ENCODE measurements at regions not wholly inside any gene's neighbourhood (a gene's known extent, or its start where the extent isn't known, plus 50 kb on each side); places are given as distances from the start of the nearest gene placed in this dataset.
"Not testable (repeated sequence)": the region's sequence is repeated elsewhere in the genome, so short reads cannot be mapped to it uniquely, and the experiment has no call there.

DNA sequence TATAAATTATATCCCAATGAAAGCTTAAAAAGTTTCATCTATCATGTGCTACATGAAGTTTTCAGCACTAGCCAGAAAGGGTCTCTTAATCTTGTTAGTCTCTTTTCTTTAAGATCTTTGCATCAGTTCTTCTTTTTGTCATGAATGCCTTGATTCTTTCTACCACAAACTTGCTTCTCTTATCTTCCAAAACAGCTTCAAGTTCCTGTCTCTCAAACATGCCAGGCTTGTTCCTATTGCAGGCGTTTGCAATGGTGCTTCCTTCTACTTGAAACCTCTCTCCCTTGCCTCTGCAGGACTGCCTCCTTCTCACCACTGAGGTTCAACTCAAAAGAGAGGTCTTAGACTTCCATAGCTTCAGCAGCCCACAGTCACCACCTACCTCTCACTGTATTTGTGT, 104.3 kb upstream of the FRMD4B start:
- no peak for DNase-seq (ENCODE audit: low read depth in 2 of 3, low spot score in 1 of 3)

DNA sequence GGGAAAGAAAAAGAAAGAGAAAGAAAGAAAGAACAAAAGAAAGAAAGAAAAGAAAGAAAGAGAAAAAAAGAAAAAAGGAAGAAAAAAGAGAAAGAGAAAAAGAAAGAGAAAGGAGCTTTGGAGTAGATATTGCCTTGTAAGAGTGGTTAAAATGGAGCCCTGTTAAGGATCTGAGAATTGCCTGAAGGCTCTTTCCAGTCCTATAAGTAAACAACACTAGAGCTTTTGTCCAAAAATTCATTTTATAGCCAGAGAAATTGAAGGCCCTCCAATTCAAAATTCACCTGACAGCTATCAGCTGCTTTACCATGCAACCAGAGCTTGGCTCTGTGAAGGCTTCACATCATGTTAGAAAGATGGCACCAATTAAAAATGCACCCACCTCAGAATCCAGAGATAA, 102.1 kb upstream of the FRMD4B start:
- DNase-seq (ENCODE audit: low read depth in 2 of 3, low spot score in 1 of 3) = no peak

DNA sequence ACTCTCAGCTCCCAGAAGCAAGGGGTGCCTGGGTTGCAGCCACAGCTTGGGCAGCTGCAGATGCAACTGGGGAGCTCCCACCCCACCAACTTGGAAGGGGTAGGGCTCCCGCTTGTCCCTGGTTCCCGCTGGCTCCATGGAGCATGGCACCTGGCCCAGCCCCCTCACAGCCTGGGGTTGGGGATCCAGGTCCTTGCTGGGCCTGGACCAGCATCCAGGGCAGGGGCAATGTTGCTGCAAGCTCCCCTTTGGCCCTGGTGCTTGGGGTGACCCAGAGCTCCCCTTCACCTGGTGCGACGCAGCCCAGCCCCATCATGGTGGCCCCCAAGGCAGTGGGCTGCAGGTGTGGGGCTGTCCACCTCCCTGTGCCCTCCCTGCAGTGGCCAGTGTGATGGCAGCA, 99.6 kb upstream of the FRMD4B start:
- no peak for DNase-seq (ENCODE audit: low read depth in 2 of 3, low spot score in 1 of 3)

DNA sequence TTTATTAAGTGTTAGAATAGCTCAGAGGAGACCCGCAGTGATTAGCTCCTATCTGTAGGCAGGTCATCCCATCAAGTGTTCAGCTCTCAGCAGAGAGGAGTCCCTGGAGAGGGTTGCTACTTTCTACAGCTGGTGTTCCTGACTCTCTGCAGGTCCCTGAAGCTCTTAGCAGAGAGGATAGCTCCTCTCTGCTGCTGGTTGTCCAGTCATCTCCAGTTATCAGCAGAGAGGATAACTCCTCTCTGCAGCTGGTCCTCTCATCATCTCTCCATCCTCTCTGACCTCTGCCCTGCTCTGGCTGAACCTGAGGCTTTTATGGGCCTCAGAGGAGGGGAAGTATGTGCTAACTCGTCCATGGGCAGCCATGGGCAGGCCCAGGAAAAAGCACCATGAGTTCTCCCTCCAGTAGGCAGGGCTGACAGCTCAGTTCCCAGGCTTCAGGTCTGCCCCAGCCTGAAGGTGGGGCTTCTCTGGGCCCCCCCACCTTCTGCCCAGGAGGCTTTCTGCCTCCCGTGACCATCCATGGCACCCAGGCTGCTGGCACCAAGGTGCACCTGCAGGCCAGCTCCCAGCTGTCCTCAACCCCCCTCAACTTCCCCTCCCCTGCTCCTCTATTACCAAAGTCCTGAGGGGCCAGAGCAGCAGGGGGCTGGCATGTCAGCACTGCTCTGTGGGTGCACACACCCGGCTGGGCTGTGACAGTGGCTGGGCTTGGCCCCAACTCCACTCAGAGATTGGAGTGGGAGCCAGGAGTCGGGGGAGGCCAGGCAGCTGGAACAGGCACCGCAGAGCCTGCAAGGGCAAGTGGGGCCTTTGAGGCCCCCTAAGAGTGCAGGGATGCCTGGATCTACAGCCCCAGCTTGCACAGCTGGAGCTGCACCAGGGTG, 98.9 kb upstream of the FRMD4B start:
- no peak for DNase-seq (ENCODE audit: low read depth in 2 of 3, low spot score in 1 of 3)

DNA sequence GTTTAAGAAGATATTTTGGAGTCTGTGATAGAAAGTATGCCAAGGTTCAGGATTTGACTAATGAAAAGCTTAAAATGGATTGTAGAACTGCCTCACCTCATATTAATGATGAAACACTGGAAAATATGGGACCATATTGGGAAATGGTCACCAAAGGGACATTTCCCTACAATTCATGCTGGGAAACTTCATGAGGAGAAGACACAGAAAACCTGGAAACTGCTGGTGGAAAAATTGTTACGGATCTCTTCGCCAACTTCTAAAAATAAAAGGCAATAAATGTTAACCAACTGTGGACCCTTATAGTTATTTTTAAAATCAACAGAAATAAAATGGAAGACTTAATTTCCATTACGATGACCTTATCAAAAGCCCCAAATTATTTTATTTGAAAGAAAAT, 97.6 kb upstream of the FRMD4B start:
- no peak for DNase-seq (ENCODE audit: low read depth in 2 of 3, low spot score in 1 of 3)

DNA sequence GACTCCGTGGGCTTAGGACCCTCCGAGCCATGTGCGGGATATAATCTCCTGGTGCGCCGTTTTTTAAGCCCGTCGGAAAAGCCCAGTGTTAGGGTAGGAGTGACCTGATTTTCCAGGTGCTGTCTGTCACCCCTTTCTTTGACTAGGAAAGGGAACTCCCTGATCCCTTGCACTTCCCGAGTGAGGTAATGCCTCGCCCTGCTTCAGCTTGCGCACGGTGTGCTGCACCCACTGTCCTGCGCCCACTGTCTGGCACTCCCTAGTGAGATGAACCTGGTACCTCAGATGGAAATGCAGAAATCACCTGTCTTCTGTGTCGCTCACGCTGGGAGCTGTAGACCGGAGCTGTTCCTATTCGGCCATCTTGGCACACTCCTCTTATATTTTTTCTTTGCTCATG, 95.1 kb upstream of the FRMD4B start:
- not testable (repeated sequence) for DNase-seq (ENCODE audit: low read depth in 2 of 3, low spot score in 1 of 3)

DNA sequence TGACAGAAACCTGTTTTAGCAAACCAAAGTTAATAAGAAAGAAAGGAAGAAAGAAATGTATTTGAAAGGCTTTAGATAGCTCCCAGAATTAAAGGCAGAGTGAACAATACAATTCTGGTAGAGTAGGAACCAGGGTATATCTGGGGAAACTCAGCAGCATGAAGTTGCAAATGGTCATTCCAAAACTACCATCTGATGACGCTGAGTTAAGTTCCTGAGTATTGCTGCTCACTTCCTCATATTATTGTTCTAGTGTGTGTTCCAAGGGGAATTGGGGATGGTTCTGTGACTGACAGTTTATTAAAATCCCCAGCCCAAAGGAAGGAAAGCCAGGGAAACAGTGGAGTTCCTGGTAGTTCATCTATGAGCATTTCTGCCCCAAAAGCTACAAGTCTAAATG, 88.3 kb upstream of the FRMD4B start:
- no peak for DNase-seq (ENCODE audit: low read depth in 2 of 3, low spot score in 1 of 3)

DNA sequence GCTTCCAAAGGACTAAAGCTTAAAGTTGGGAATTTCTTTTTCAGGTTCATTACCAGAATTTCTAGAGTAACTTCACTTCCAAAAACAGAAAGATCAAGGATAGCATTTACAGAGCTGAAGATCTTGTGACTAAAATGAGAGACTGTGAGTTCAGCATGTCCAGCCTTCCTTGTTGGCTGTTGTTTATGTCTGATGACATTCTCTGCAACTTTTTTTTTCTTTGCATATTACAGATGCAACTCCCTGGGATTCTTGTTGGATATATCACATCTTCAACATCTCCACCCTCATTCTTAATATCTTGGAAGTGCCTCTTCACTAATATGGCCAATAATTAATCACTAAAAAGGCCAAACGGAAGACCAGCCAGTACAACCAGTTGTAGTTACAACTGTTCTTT, 86.2 kb upstream of the FRMD4B start:
- no peak for DNase-seq (ENCODE audit: low read depth in 2 of 3, low spot score in 1 of 3)

DNA sequence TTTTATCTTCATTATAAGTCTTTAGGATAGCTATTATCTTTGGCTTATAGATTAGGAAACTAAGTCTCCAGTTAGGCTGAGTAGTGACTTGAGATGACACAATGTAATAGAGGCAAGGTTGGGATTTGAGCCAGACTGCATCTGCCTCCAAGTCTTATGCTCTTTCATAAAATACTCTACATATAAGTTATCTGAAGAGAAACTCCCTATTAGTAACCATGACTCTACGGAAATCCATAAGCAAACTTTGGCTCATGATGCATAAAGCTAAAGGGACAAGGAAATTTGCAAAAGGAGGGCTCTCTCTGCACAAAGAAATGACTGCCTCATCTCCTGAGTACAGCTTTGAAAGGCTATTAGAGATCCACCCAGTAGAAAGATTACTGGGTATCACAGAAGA, 77.6 kb upstream of the FRMD4B start:
- no peak for DNase-seq (ENCODE audit: low read depth in 2 of 3, low spot score in 1 of 3)

DNA sequence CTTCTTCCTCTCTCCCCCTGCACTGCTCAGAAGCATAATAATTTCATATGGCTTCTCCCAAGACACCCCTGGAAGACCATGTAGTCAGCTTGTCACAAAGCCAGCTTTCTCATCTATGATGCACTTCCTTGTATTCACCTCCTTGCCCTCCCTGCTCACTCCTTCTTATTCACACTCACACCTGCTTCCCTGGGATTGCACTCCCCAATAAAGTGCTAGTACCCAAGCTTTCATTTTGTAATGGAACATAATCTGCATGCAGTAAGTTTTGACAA, 76.9 kb upstream of the FRMD4B start:
- no peak for DNase-seq (ENCODE audit: low read depth in 2 of 3, low spot score in 1 of 3)

DNA sequence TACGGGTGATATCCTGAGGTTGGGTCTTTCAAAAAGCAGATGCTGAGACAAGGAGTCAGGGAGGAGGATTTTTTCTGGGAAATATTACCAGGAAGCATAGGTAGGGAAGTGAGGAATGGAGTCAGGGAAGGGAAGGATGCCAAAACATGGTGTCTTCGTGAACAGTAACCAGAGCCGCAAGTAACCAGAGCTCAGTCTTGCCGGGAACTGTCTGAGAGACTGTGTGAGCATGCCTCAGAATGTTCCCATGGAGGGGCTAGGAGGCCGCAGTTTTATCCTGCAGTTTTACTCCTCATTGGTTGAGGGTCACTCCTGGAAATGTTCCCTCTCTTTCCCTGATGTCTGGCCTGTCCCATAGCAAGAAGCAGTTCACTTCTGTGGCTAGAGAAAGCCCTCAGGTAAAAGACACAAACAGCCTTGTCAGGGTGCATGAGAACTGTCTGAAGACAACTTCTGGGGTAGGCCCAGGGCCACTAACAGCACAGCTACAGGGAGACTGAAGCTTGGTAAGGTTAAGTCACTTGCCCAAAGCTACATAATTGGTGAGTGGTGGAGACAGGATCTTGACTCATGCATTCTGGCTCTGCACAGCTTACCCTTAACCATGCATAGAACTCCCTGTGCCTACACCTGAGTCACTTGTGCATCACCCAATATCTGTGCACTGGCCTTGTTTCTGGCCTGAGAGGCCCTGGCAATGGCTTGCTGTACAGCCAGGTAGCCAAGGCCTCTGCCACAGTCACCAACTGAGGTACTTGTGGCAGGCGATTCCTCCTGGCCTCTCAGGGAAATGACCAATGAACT, 76.3 kb upstream of the FRMD4B start:
- no peak for DNase-seq (ENCODE audit: low read depth in 2 of 3, low spot score in 1 of 3)

DNA sequence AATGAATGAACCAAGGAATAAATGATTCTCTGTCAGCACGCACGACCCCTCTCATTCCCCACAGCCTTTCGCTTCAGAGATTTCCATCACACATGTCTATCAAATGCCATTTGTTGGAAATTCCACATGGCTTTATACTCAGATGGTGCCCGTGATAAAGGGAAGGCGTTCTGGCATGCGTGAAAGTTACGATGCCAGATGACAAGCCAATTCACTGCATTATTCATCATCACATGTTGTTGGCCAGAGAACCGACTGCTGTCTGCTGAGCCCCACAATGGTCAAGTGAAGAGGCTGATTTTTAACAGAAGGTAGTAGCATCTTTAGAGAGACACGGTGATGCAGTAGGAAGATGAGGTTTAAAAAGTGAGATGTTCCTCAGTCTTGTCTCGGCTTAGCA, 74.1 kb upstream of the FRMD4B start:
- DNase-seq (ENCODE audit: low read depth in 2 of 3, low spot score in 1 of 3) = no peak

DNA sequence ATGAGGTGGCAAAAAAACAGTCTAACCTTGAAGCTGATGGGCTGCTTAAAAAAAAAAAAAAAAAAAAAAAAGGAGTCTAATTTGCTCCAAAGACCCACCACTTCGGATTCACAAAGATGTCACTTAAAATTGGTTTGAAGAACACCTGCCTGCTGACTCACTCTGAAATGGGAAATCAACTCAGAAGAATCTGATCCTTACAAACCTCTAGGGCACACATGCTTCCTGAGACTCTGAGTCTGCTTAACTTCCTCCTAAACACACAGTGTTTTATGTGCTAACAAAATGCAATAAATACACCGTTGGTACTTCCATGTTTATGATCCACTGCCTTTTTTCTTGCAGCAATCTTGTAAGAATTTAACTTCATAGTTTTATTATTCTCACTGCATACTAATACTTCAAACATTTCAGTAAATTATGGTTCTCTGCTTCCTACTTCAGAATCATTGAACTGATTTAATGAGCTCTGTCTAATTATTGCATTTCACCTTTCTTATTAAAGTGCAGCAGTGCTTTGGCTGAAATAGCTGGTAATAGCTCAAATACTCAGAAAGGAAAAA, 73.0 kb upstream of the FRMD4B start:
- no peak for DNase-seq (ENCODE audit: low read depth in 2 of 3, low spot score in 1 of 3)

DNA sequence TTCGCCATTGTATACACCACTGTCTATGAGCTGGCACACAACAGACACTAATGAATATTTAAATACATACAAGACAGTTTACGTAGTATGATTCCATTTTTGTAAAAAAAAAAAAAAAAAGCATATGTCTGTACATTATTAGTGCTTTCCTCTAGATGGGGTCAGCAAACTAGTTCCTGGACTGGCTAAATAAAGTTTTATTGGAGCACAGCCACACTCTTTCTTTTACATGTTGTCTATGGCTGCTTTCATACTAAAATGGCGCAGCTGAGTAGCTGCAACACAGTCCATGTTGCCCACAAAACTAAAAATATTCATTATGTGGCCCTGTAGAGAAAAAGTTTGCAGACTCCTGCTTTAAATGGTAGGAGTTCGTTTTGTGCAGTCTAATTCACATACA, 70.7 kb upstream of the FRMD4B start:
- DNase-seq (ENCODE audit: low read depth in 2 of 3, low spot score in 1 of 3) = no peak

DNA sequence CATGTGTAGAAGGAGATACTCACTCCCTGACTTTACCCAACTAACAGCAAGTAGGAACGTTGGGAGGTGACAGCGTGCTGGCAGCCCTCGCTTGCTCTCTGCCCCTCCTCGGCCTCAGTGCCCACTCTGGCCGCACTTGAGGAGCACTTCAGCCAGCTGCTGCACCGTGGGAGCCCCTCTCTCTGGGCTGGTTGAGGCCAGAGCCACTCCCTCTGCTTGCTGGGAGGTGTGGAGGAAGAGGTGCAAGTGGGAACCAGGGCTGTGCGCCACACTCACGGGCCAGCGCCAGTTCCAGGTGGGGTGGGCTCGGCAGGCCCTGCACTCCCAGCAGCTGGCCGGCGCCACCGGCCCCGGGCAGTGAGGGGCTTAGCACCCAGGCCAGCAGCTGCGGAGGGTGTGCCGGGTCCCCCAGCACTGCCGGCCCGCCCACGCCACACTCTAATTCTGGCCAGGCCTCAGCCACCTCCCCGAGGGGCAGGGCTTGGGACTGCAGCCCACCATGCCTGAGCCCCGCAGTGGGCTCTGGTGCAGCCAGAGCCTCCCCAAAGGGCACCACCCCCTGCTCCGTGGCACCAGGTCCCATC, 68.4 kb upstream of the FRMD4B start:
- no peak for DNase-seq (ENCODE audit: low read depth in 2 of 3, low spot score in 1 of 3)

DNA sequence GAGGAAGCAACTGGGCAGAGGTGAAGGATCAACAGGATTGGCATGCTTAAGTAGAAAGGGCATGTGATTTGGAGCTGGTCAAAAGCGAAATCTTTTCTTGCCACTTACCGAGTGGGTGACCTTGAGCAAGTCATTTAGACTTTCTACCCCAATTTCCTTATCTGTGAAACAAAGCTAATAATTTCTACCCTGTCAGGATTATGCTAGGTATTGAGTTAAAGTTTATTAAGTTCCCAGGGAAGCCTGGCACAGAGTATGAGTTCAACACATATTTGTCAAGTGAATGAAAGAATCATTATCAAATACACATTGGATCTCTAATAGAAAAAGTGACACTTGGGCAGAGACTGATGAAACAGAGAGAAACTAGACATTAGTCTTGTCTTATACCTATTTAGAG, 66.4 kb upstream of the FRMD4B start:
- DNase-seq (ENCODE audit: low read depth in 2 of 3, low spot score in 1 of 3) = no peak

DNA sequence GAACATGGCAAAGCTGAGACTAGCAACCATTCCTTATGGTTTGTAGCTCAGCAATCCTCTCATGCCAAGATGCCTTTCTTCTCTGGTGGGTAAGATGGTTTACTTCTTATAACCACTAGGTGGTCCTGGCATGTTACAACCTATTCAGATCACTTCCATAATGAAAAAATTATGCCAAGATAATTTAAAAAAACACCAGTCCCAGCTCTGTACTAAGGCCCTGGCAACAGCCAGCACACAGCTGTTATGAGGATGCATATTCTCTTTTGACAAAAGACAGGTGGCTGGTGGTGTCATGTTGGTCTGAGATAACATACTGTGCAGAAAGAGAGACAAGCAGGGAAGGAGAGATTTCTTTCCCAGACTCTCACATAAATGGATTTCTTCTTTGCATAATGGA, 65.7 kb upstream of the FRMD4B start:
- no peak for DNase-seq (ENCODE audit: low read depth in 2 of 3, low spot score in 1 of 3)

DNA sequence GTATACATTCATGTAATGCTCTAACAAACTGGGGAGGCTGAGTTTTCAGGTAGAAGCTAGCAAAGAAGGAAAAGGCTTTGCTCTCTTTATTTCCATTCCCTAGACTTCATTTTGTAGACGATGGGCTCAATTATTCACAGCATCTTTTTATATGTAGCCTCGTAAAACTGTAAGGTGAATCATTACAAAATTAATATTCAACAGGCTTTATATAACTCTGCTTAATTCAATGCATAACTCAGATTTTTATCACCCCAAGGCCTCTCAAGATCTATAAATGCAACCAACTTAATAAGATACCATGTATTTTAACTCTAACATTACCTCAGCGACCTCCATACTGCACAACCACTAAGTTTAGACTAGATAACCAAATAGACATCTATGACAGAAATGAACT, 63.0 kb upstream of the FRMD4B start:
- DNase-seq (ENCODE audit: low read depth in 2 of 3, low spot score in 1 of 3) = no peak

DNA sequence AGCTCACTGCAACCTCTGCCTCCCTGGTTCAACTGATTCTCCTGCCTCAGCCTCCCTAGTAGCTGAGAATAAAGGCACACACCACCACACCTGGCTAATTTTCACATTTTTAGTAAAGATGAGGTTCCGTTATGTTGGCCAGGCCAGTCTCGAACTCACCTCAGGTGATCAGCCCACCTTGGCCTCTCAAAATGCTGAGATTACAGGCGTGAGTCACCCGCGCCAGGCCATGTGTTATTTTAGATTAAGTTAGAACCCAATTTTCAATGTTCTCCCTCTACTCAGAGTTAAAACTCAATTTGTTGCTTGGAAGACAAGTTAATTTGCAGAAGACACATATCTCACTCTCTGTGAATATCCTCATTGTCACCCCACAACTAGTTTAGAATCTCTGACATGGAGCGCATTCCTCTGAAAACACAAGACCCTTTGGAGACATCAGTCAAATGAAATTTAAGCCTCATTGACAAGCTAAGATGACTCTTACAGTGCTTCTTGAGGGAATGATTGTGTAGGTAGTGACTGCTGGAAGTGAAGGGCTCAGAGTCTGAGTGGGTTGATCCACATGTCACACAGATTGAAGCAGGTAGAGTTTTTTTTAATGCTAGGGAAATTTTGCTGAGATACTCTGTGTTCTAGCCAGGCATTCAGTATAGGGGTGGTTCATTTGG, 60.6 kb upstream of the FRMD4B start:
- no peak for DNase-seq (ENCODE audit: low read depth in 2 of 3, low spot score in 1 of 3)

DNA sequence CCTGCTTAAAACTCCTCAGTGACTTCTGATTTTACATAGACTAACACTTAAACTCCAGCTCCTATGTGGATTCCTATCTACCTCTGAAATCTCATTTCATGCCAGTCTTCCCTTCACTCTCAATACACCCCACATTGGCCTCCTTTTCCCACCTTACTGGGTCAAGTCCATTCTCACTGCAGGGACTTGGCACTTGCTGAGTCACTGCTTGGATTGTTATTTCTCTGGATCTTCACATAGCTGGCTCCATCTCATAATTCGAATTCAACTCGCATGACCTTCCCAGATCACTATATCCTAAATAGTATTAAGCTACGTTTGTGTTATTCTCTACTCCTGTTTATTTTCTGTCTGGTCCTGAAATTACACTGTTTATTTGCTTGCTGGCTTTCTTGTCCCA, 59.6 kb upstream of the FRMD4B start:
- no peak for DNase-seq (ENCODE audit: low read depth in 2 of 3, low spot score in 1 of 3)

DNA sequence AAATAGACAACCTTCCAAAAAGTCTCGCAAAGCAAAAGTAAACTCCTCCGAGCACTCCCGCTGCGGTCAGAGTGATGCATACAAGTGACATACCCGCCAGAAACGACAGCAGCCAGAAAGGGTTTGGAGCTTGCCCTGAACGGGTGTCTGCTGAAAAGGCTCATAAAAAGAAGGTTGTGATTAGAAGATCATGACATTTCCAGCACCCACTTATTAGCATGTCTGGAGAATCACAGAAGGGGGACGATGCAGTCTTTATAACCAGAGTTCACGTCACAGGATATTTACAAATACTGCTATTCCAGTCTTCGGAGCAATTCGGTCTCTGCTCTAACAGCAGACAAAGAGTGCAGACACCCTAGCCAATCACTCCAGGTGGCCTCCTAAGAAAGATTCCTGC, 59.1 kb upstream of the FRMD4B start:
- DNase-seq (ENCODE audit: low read depth in 2 of 3, low spot score in 1 of 3) = no peak

Data from stimulated activated CD4-positive, alpha-beta T cell treated with anti-CD3 and anti-CD28 coated beads, Interleukin-12 subunit alpha, Interleukin-12 subunit beta, amount 100 ng/mL, for 48 hours (primary cell).